GM12878 (cell line): ENCODE measurements at regions not wholly inside any gene's neighbourhood (a gene's known extent, or its start where the extent isn't known, plus 50 kb on each side); places are given as distances from the start of the nearest gene placed in this dataset.

Experiments used
- ATAC-seq: fragments of 200-7000 bp; cut with Tn5 transposase; 3 replicates; pipeline ENCODE4 v1.9.1; 2020; ENCODE audit warnings: mild to moderate bottlenecking, moderate library complexity
- BruUV-seq: library from RNA; stranded (reverse); fragments of 400-500 nt; replicated peaks from 2 replicates; lab custom pipeline; 2021; lab: Mats Ljungman, UMichigan
- CTCF ChIA-PET: fragments of 300-600 bp; sonication (Branson Sonifier 250); formaldehyde crosslinking; extraction: SDS; loops from one replicate; lab custom pipeline; 2021; ENCODE audit warnings: inconsistent platforms; lab: Yijun Ruan, JAX
- POLR2A ChIA-PET: fragments of 350-600 bp; formaldehyde crosslinking; extraction: SDS; loops from one replicate; lab custom pipeline; 2021; ENCODE audit warnings: inconsistent platforms; lab: Charles Lee
- RAD21 ChIA-PET: fragments of 300-600 bp; sonication (Branson Sonifier 250); formaldehyde crosslinking; loops from one replicate; lab custom pipeline; 2023; ENCODE audit warnings: antibody characterized with exemption; ENCODE audit not compliant: unreplicated experiment; lab: Charles Lee
- SMC1A ChIA-PET: fragments of 300-600 bp; sonication (Branson Sonifier 250); formaldehyde crosslinking; loops from one replicate; lab custom pipeline; 2023; ENCODE audit not compliant: unreplicated experiment, uncharacterized antibody; lab: Charles Lee
- DNase-seq: peaks from one replicate; pipeline ENCODE4 v3.0.0-alpha.2; 2011; ENCODE audit warnings: low read depth, low spot score
- FAIRE-seq: peaks from 3 replicates; lab custom pipeline; 2011; peaks lifted over from hg19 to GRCh38; lab: Jason Lieb, UNC
- H2AFZ ChIP-seq: 2 replicates; pipeline ENCODE4 v1.6.0; 2011; ENCODE audit warnings: low read depth, low read length, control low read depth; ENCODE audit not compliant: control insufficient read depth
- H3K27ac ChIP-seq: 2 replicates; pipeline ENCODE4 v1.5.1; 2011; ENCODE audit warnings: control low read depth; ENCODE audit not compliant: control insufficient read depth, insufficient read depth
- H3K27me3 ChIP-seq, 2 experiments: replicated peaks in 1 of 2; 2 replicates each; pipeline versions ENCODE4 v1.6.0 to v1.6.1; 2011; ENCODE audit warnings: low read length in 1 of 2; ENCODE audit not compliant: control insufficient read depth in 2 of 2, insufficient read depth in 2 of 2
- H3K36me3 ChIP-seq, 2 experiments: 2 replicates each; pipeline ENCODE4 v1.5.1; 2011; ENCODE audit warnings: low read length in 1 of 2; ENCODE audit not compliant: control insufficient read depth in 2 of 2, insufficient read depth in 2 of 2
- H3K4me1 ChIP-seq: 2 replicates; pipeline ENCODE4 v1.6.1; 2011; ENCODE audit warnings: mild to moderate bottlenecking, low read length, moderate library complexity, mixed read lengths; ENCODE audit not compliant: control insufficient read depth, insufficient read depth
- H3K4me2 ChIP-seq: 2 replicates; pipeline ENCODE4 v1.6.0; 2011; ENCODE audit warnings: control low read depth; ENCODE audit not compliant: control insufficient read depth, insufficient read depth
- H3K4me3 ChIP-seq: fragments of 200-600 bp; sonication (generic); 2 replicates; pipeline ENCODE4 v1.5.1; 2016
- H3K79me2 ChIP-seq: 2 replicates; pipeline ENCODE4 v1.6.0; 2011; ENCODE audit warnings: low read length; ENCODE audit not compliant: control insufficient read depth, insufficient read depth
- H3K9ac ChIP-seq: 2 replicates; pipeline ENCODE4 v1.8.0; 2011; ENCODE audit warnings: low read length, control low read depth, mixed read lengths; ENCODE audit not compliant: control insufficient read depth, insufficient read depth
- H3K9me3 ChIP-seq: replicated peaks from 3 replicates; pipeline ENCODE4 v1.5.1; 2011; ENCODE audit warnings: mild to moderate bottlenecking, low read length; ENCODE audit not compliant: control insufficient read depth, insufficient read depth
- H4K20me1 ChIP-seq: 2 replicates; pipeline ENCODE4 v1.6.0; 2011; ENCODE audit not compliant: control insufficient read depth, insufficient read depth
- CEBPB ChIP-seq, 2 experiments: fragments of 150-350 bp in 1 of 2; IDR thresholded peaks; 2 replicates each; pipeline ENCODE4 v1.6.1; 2012 to 2014; ENCODE audit warnings: low read depth in 2 of 2, low read length in 2 of 2, borderline replicate concordance in 1 of 2, inconsistent platforms in 1 of 2
- NKRF ChIP-seq: fragments of 450-650 bp; conservative IDR thresholded peaks from 2 replicates; pipeline ENCODE4 v1.6.1; 2017; ENCODE audit warnings: mild to moderate bottlenecking, moderate library complexity
- NR2F1 ChIP-seq: fragments of 450-650 bp; conservative IDR thresholded peaks from 2 replicates; pipeline ENCODE4 v1.6.1; 2017; ENCODE audit warnings: mild to moderate bottlenecking
- PBX3 ChIP-seq: IDR thresholded peaks from 2 replicates; pipeline ENCODE4 v1.6.1; 2011; ENCODE audit warnings: mild to moderate bottlenecking, low read depth, low read length, moderate library complexity; ENCODE audit not compliant: insufficient replicate concordance
- RAD51 ChIP-seq: fragments of 450-650 bp; IDR thresholded peaks from 2 replicates; pipeline ENCODE4 v1.6.1; 2016; ENCODE audit warnings: moderate library complexity, mild to moderate bottlenecking, inconsistent platforms
- SMAD1 ChIP-seq: fragments of 450-650 bp; IDR thresholded peaks from 2 replicates; pipeline ENCODE4 v1.6.1; 2018; ENCODE audit warnings: mild to moderate bottlenecking, low read depth; ENCODE audit not compliant: partially characterized antibody
- ZNF592 ChIP-seq: fragments of 450-650 bp; IDR thresholded peaks from 2 replicates; pipeline ENCODE4 v1.6.1; 2017; ENCODE audit warnings: mild to moderate bottlenecking, moderate library complexity
- WGBS: methylation state at CpG from one replicate; pipeline ENCODE4 v1.1.6; 2016; ENCODE audit warnings: low lambda C conversion rate; ENCODE audit not compliant: insufficient replicate concordance, insufficient coverage; ENCODE audit errors: missing lambda C conversion rate; 5-methylcytosine and 5-hydroxymethylcytosine counted together
- in situ Hi-C: fragments of 300-500 bp; cut with MboI; formaldehyde crosslinking; loops from 9 replicates; pipeline ENCODE4 v1.14.3; 2018; ENCODE audit warnings: mixed read lengths
- intact Hi-C: fragments of 100-400 bp; cut with micrococcal nuclease; formaldehyde crosslinking; loops from one replicate; pipeline ENCODE4 v1.14.2; 2022; ENCODE audit not compliant: unreplicated experiment

GRCh38 chr12:38137716-38138115 lies 178.9 kb upstream of the ALG10B start:
- ChIA-PET CTCF (interaction anchor here (0.7 to 2.9 kb wide), 7 partner anchors 13 to 1135 kb away, joined by 3 to 27 read pairs (median 4); partner anchors contain the start of gene ALG10B), SMC1A (interaction anchor here (1.3 to 2.1 kb wide), 2 partner anchors 12 to 771 kb away, joined by 3 to 10 read pairs; no protein-coding TSS in a partner anchor), RAD21 (interaction anchor here (0.5 to 1.4 kb wide), 3 partner anchors 177 to 783 kb away, joined by 3 to 6 read pairs (median 4); partner anchors contain the start of gene ALG10B), POLR2A (no interaction called here)
- intact Hi-C loops = loop anchor here (1.0 to 5.0 kb wide), 4 partner anchors 50 to 1135 kb away; partner anchors contain the start of gene ALG10B
- Histone ChIP-seq H3K36me3 (no peaks in the 10 kb centered on the region), H3K27ac (no peak overlapping the region), H3K4me2 (no peak overlapping the region), H2AFZ (no peak overlapping the region), H3K9ac (no peak overlapping the region), H3K4me1 (no peaks in the 10 kb centered on the region), H3K9me3 (no peaks in the 10 kb centered on the region), H3K79me2 (no peaks in the 10 kb centered on the region), H3K4me3 (no peak overlapping the region), H3K27me3 (no peaks in the 10 kb centered on the region), H4K20me1 (no peaks in the 10 kb centered on the region)
- FAIRE-seq (no peak), ATAC-seq (no peak), DNase-seq (no peak)
- 55% methylated on average over 16 of the region's 16 CpGs for WGBS
- TF ChIP-seq NR2F1 (no peak), SMAD1 (no peak), ZNF592 (no peak), NKRF (no peak), RAD51 (no peak), CEBPB (IDR thresholded peaks at IDR 0.05; ENCODE audit: borderline replicate concordance in 1 of 2, low read depth in 2 of 2, low read length in 2 of 2) (no peak), PBX3 (no peak)
- no TSS peak for BruUV-seq
- in situ Hi-C loops = loop anchor here (5.0 to 25.0 kb wide), 6 partner anchors 175 to 1375 kb away; partner anchors contain the start of gene CPNE8
